ENCODE measurements at regions not wholly inside any gene's neighbourhood (a gene's known extent, or its start where the extent isn't known, plus 50 kb on each side); places are given as distances from the start of the nearest gene placed in this dataset.

GRCh38 chr2:128836559-128837100 lies 518.0 kb upstream of the HS6ST1 start:
- H3K27ac ChIP-seq = no peak overlapping the region
- DNase-seq (ENCODE audit: low spot score) = no peak
- TF ChIP-seq, protein P1, sequence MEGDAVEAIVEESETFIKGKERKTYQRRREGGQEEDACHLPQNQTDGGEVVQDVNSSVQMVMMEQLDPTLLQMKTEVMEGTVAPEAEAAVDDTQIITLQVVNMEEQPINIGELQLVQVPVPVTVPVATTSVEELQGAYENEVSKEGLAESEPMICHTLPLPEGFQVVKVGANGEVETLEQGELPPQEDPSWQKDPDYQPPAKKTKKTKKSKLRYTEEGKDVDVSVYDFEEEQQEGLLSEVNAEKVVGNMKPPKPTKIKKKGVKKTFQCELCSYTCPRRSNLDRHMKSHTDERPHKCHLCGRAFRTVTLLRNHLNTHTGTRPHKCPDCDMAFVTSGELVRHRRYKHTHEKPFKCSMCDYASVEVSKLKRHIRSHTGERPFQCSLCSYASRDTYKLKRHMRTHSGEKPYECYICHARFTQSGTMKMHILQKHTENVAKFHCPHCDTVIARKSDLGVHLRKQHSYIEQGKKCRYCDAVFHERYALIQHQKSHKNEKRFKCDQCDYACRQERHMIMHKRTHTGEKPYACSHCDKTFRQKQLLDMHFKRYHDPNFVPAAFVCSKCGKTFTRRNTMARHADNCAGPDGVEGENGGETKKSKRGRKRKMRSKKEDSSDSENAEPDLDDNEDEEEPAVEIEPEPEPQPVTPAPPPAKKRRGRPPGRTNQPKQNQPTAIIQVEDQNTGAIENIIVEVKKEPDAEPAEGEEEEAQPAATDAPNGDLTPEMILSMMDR (IDR thresholded peaks at IDR 0.05) = no peak
- no peak overlapping the region for H3K4me3 ChIP-seq

DNA sequence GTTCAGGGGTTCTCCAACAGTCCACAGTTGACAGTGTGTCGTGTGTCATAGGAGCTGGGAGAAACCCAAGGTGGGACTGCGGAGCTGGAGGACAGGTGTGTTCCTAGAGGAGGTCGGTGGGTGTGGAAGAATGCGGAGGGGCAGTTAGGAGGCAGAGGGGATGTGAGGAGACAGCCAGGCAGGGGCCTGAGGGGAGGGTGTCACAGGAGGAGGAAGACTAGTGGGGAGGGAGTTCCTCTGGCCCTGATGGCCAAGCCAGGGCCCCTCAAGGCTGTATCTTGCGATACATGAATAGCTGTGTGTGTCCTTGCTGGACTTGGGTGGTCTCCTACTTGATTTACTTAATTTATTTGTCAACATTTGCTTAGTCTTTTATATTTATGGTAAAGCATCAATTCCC lies 519.6 kb upstream of the HS6ST1 start:
- Histone ChIP-seq H3K4me3 (no peak overlapping the region), H3K27ac (no peak overlapping the region)
- TF ChIP-seq, protein P1 (IDR thresholded peaks at IDR 0.05) = no peak
- no peak for DNase-seq (ENCODE audit: low spot score)

GRCh38 chr2:128841803-128842202 lies 523.1 kb upstream of the HS6ST1 start:
- no peak for DNase-seq (ENCODE audit: low spot score)
- H3K4me3 ChIP-seq = no peak overlapping the region
- no peak overlapping the region for H3K27ac ChIP-seq
- TF ChIP-seq, protein P1 (IDR thresholded peaks at IDR 0.05) = no peak

DNA sequence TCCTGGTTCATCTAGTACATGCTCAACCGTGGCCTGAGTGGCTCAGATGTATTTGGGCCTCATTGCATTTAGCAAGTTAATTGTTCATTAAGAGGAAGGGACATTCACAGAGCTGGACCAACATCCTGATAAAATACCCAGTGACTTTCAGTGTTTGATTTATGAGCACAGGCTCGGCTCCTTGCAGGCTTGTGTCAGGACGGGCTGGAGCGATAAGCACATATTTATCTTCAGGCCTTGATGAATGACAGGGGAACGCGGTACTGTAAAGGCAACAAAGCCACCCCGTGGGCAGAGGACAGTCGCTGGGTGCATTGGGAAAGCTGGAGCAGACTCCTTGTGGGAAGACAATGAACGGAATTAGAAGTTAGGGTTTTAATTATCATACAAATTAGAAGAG lies 548.6 kb upstream of the HS6ST1 start:
- Histone ChIP-seq H3K27ac (no peak overlapping the region), H3K4me3 (no peak overlapping the region)
- DNase-seq (ENCODE audit: low spot score) = no peak
- TF ChIP-seq, protein P1 (IDR thresholded peaks at IDR 0.05) = no peak

- Histone ChIP-seq H3K27ac (no peak overlapping the region), H3K4me3 (no peak overlapping the region)
- TF ChIP-seq, protein P1 (IDR thresholded peaks at IDR 0.05) = no peak
- no peak for DNase-seq (ENCODE audit: low spot score)
These were observed 549.4 kb upstream of the HS6ST1 start for GRCh38 chr2:128867936-128868636.

- DNase-seq (ENCODE audit: low spot score) = no peak
- TF ChIP-seq, protein P1 (IDR thresholded peaks at IDR 0.05) = no peak
- H3K27ac ChIP-seq = no peak overlapping the region
- H3K4me3 ChIP-seq = no peak overlapping the region
These were observed 550.3 kb upstream of the HS6ST1 start for GRCh38 chr2:128868686-128869551.

Measured in coronary artery (tissue), 2 donors.